MG63 (cell line): ENCODE measurements at regions not wholly inside any gene's neighbourhood (a gene's known extent, or its start where the extent isn't known, plus 50 kb on each side); places are given as distances from the start of the nearest gene placed in this dataset.
"Not testable (repeated sequence)": the region's sequence is repeated elsewhere in the genome, so short reads cannot be mapped to it uniquely, and the experiment has no call there.

ENCODE experiments used
- DNase-seq: peaks from one replicate; pipeline ENCODE4 v3.0.0-alpha.2; 2020
- H3K27me3 ChIP-seq: fragments of 250-450 bp; sonication (Bioruptor Pico); 2 replicates; pipeline ENCODE4 v1.5.1; 2020; ENCODE audit warnings: mild to moderate bottlenecking, moderate library complexity
- H3K36me3 ChIP-seq: fragments of 250-450 bp; sonication (Bioruptor Pico); 2 replicates; pipeline ENCODE4 v1.5.1; 2020; ENCODE audit warnings: mild to moderate bottlenecking, moderate library complexity
- H3K4me3 ChIP-seq: fragments of 250-450 bp; sonication (Bioruptor Pico); 2 replicates; pipeline ENCODE4 v1.5.1; 2020; ENCODE audit warnings: mild to moderate bottlenecking, moderate library complexity
- H3K9me3 ChIP-seq: fragments of 250-450 bp; sonication (Bioruptor Pico); 2 replicates; pipeline ENCODE4 v1.5.1; 2020; ENCODE audit warnings: mild to moderate bottlenecking, moderate library complexity

DNA sequence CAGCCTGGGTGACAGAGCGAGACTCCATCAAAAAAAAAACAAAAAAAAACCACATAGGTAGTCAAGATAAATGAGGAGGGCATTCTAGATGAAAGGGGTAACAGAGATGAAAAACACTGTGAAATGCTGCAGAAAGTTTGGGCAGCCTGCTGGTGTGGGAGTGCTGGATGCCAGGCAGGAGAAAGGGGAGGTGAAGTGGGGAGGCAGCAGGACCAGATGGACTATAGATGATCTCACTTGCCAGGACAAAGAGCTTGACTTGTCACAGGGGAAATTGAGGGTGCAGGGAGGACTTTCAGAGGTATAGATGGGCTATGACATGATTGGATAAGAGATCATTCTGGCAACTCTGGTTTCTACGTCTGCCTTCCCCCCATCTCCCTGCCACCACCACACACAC is 519.7 kb upstream of the ZFP42 start:
- no peak overlapping the region for H3K4me3 ChIP-seq
- no peak for DNase-seq
- no peaks in the 10 kb centered on the region for H3K36me3 ChIP-seq
- no peaks in the 10 kb centered on the region for H3K27me3 ChIP-seq
- H3K9me3 ChIP-seq = no peaks in the 10 kb centered on the region

DNA sequence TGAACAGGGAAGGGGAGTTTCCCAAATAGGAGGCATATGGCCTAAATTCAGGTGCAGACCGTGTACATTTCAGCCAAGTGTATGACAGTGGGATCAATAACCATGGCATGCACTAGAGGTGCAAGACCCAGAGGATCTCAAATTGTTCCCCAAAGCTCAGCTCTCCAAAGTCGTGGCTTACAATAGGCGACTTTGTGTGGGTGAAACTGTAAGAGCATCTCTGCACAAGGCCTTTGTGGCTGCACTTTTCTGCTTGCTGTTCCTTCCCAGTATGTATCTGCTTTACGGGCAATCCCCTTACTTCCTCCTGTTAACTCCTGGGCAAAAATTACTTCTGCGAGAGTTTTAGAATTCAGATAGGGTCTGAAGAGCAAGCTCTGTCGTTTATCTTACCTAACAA is 518.3 kb upstream of the ZFP42 start:
- no peak for DNase-seq
- no peak overlapping the region for H3K4me3 ChIP-seq

DNA sequence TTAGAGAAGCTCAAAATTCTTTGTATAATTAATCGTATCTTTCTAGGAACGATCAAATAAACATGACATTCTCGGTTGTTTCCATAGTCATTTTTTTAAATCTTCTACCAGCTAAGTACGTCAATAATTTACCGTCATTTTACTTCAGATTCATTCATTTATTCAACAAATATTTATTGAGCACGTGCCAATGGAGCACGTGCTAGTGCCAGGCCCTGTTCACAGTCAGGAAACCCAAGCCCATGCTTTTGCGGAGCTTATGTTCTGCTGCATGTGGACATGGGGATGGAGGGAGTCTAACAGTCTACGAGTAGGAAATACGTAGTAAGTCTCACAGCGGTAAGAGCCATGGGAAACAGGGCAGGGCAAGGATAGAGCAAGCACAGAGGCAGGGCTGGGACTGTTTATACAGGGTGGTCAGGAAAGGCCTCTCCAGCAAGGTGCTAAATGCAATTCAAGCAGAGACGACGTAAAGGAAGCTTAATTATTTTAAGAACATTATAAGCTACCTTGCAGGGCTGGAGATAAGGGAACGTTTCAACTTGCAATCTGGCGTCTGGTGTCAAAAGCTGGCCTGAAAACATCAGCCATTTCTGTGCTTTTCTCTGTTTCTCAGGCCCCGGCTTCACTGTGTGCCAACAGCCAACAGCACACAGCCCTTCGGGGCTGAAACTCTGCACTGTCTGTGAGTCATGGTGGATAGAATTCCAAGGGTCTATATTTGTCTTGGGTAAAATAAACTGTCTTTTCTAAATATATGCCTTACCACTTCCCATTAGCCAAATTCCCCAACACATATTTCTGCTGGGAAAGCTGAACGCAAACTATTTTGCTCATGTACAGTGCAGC is 517.1 kb upstream of the ZFP42 start:
- Histone ChIP-seq H3K27me3 (no peaks in the 10 kb centered on the region), H3K36me3 (no peaks in the 10 kb centered on the region), H3K9me3 (no peaks in the 10 kb centered on the region), H3K4me3 (no peak overlapping the region)
- peak; percentile 85 for DNase-seq

More for the DNA sequence above, 518.3 kb upstream of the ZFP42 start:
- Histone ChIP-seq H3K9me3 (no peaks in the 10 kb centered on the region), H3K27me3 (no peaks in the 10 kb centered on the region), H3K36me3 (no peaks in the 10 kb centered on the region)

DNA sequence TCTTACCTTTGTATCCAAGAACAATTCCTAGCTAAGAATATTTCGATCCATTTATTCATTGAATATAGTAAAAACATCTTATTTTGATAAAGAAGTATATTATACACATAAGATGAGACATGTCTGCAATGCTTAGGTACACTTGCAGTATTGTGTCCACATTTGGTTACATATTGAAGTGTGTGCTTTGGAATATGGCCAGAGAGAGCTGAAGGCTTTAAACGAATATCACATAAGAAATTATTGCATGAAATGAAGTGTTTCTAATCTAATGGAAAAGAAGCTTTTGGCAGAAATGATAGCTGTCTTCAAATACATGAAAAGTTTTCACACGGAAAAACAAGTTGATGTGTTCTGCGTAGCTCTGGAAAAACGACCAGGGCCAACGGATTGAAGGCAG is 516.1 kb upstream of the ZFP42 start:
- no peak overlapping the region for H3K4me3 ChIP-seq
- H3K27me3 ChIP-seq = no peaks in the 10 kb centered on the region
- no peaks in the 10 kb centered on the region for H3K36me3 ChIP-seq
- no peaks in the 10 kb centered on the region; the same call in 1 of the 2 replicates for H3K9me3 ChIP-seq
- DNase-seq = no peak

GRCh38 chr4:187480146-187481145 is 515.1 kb upstream of the ZFP42 start:
- Histone ChIP-seq H3K9me3 (no peaks in the 10 kb centered on the region; the same call in 1 of the 2 replicates), H3K36me3 (no peaks in the 10 kb centered on the region), H3K27me3 (no peaks in the 10 kb centered on the region), H3K4me3 (peak overlapping the region; percentile 30)
- peak; percentile 70 for DNase-seq

GRCh38 chr4:187484186-187484585 is 511.4 kb upstream of the ZFP42 start:
- Histone ChIP-seq H3K27me3 (no peaks in the 10 kb centered on the region), H3K9me3 (peaks cover 4% of the 10 kb centered on the region), H3K36me3 (no peaks in the 10 kb centered on the region), H3K4me3 (no peak overlapping the region)
- no peak for DNase-seq

DNA sequence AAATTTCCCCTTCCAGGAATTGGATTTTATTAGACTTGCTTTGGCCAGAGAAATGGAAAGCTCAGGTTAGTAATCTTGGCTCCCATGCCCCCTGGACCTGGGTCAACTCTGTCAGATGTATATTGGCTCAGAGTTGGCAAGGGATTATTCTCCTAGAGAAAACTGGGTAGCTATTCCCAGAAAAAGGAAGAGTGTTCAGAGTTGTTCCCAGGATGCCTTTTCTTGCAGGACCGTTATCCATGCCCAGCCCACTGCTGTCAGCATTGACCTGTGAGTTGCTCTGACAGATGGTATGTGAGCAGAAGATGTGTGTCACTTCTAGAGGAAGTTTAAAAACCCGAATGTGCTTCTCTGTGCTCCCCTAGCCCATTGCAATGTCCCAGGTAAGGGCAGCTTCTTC is 509.9 kb upstream of the ZFP42 start:
- H3K4me3 ChIP-seq = no peak overlapping the region
- H3K9me3 ChIP-seq = peaks cover 4% of the 10 kb centered on the region
- no peaks in the 10 kb centered on the region for H3K27me3 ChIP-seq
- H3K36me3 ChIP-seq = no peaks in the 10 kb centered on the region
- DNase-seq = peak; percentile 30

- H3K9me3 ChIP-seq = peaks cover 4% of the 10 kb centered on the region; the same call in 1 of the 2 replicates
- H3K27me3 ChIP-seq = no peaks in the 10 kb centered on the region
- no peak overlapping the region for H3K4me3 ChIP-seq
- no peaks in the 10 kb centered on the region for H3K36me3 ChIP-seq
- no peak for DNase-seq
These were observed 504.3 kb upstream of the ZFP42 start for GRCh38 chr4:187491286-187491685.

DNA sequence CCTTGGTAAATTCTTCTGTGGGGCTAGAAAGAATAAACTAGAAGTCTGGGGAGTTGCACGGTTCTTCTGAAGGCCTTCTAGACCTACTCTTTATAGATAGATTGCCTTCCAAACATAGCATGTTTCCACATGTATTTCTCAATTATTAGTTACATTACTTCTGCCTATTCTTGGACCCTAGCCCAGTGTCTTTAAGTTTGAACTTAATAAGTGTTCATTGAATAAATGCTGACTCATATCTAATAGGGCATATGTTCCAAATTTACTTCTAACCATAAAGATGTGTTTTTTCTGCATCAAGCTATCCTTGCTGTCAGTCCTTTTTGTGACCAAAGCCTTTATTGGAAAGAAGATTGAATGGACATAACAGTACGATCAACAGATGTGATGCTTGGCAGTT is 503.6 kb upstream of the ZFP42 start:
- Histone ChIP-seq H3K9me3 (peaks cover 4% of the 10 kb centered on the region; the same call in 1 of the 2 replicates), H3K27me3 (no peaks in the 10 kb centered on the region), H3K4me3 (no peak overlapping the region), H3K36me3 (no peaks in the 10 kb centered on the region)
- no peak for DNase-seq

GRCh38 chr4:187493661-187494060 is 501.9 kb upstream of the ZFP42 start:
- Histone ChIP-seq H3K36me3 (no peaks in the 10 kb centered on the region), H3K9me3 (no peaks in the 10 kb centered on the region; the same call in 1 of the 2 replicates), H3K4me3 (no peak overlapping the region), H3K27me3 (no peaks in the 10 kb centered on the region)
- DNase-seq = no peak

- Histone ChIP-seq H3K4me3 (no peak overlapping the region), H3K36me3 (no peaks in the 10 kb centered on the region), H3K9me3 (no peaks in the 10 kb centered on the region), H3K27me3 (no peaks in the 10 kb centered on the region)
- no peak for DNase-seq
These were observed 495.6 kb upstream of the ZFP42 start for GRCh38 chr4:187499956-187500355.

GRCh38 chr4:187500796-187501195 is 494.8 kb upstream of the ZFP42 start:
- Histone ChIP-seq H3K27me3 (no peaks in the 10 kb centered on the region), H3K36me3 (no peaks in the 10 kb centered on the region), H3K9me3 (no peaks in the 10 kb centered on the region), H3K4me3 (no peak overlapping the region)
- DNase-seq = no peak

DNA sequence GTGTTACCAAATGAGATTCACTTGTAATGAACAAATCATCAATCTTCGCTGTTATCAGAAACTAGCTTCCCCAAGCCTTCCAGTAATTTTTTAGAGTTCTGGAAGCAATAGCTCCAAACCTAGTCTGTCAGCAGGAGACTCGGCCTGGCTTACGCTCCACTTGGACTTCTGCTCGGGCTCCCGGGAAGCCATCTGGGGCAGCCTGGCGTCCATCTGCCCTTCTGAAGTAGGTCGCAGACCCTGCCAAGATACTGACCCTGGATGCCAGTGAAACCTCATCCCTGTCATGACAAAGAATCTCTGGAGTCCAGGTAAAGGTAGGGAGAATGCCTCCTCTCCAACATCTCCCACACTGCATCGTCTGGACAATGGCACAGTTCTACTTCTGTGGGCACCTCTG is 493.8 kb upstream of the ZFP42 start:
- H3K36me3 ChIP-seq = no peaks in the 10 kb centered on the region
- no peak overlapping the region for H3K4me3 ChIP-seq
- no peak for DNase-seq
- H3K9me3 ChIP-seq = no peaks in the 10 kb centered on the region
- H3K27me3 ChIP-seq = no peaks in the 10 kb centered on the region

- Histone ChIP-seq H3K9me3 (no peaks in the 10 kb centered on the region), H3K36me3 (no peaks in the 10 kb centered on the region), H3K27me3 (no peaks in the 10 kb centered on the region), H3K4me3 (no peak overlapping the region)
- DNase-seq = no peak
These were observed 490.4 kb upstream of the ZFP42 start for GRCh38 chr4:187504974-187505797.

GRCh38 chr4:187505798-187506141 is 489.8 kb upstream of the ZFP42 start:
- DNase-seq, H3K4me3 ChIP-seq, H3K36me3 ChIP-seq, H3K27me3 ChIP-seq, H3K9me3 ChIP-seq: not testable (repeated sequence)

DNA sequence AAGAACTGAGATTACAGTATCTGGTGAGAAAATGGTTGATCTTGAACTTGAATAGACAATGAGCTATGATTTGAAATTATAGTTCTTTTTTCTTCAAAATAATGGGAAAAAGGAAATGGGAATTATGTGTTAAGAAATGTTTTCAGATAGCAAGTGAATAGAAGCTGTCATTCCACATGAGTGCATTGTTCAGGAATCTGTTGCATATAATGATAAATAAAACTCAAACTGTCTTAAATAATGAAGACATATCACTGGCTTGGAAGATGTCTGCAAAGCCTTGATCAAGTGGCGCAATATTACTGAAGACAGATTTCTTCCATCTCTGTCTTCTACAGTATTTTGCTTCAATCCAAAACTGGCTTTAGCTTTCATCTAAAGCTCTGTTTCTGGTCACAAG is 479.3 kb upstream of the ZFP42 start:
- no peaks in the 10 kb centered on the region for H3K9me3 ChIP-seq
- no peaks in the 10 kb centered on the region for H3K36me3 ChIP-seq
- no peaks in the 10 kb centered on the region for H3K27me3 ChIP-seq
- no peak overlapping the region for H3K4me3 ChIP-seq
- no peak for DNase-seq

DNA sequence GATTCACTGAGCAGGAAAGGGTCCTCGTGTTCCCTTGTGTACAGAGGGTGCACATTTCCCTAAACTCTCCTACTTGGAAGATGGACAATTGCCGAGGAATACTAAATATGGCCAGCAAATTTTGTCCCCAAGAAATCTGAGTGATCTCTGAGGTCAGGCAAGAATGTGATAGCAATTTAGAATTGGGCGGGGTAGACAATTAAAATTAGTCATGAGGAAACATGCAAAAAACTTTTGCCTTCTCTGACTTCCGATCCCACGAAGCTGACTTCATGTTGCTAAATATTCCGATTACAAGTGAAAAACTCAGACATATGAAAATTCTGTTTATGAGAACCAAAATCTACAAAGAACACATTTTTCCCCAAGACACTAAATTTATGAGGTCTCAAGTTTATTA is 453.9 kb upstream of the ZFP42 start:
- Histone ChIP-seq H3K9me3 (no peaks in the 10 kb centered on the region), H3K4me3 (no peak overlapping the region)

More for the DNA sequence above, 453.9 kb upstream of the ZFP42 start:
- DNase-seq = no peak
- H3K27me3 ChIP-seq = no peaks in the 10 kb centered on the region
- H3K36me3 ChIP-seq = no peaks in the 10 kb centered on the region
